ENCODE measurements at regions not wholly inside any gene's neighbourhood (a gene's known extent, or its start where the extent isn't known, plus 50 kb on each side); places are given as distances from the start of the nearest gene placed in this dataset.

DNA sequence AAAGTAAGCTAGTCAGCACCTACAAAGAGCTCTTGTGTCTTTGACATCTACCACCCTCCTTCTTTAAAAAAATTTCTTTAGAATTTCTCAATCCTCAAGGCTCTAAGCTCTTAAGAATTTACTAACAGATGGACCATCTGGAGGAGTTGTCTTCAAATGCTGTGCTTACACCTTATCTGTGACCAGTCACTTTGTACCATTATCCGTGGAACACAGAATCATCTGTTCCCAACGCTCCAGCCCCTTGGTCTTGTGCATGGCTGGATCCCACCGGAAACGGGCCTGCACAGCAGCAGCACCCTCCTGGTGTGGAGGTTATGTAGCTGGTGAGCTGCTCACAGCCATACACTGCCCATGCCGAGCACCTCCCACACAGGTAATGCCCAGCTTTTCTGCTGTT lies 89.0 kb downstream of the TBX19 start:
- TF ChIP-seq, protein P1, sequence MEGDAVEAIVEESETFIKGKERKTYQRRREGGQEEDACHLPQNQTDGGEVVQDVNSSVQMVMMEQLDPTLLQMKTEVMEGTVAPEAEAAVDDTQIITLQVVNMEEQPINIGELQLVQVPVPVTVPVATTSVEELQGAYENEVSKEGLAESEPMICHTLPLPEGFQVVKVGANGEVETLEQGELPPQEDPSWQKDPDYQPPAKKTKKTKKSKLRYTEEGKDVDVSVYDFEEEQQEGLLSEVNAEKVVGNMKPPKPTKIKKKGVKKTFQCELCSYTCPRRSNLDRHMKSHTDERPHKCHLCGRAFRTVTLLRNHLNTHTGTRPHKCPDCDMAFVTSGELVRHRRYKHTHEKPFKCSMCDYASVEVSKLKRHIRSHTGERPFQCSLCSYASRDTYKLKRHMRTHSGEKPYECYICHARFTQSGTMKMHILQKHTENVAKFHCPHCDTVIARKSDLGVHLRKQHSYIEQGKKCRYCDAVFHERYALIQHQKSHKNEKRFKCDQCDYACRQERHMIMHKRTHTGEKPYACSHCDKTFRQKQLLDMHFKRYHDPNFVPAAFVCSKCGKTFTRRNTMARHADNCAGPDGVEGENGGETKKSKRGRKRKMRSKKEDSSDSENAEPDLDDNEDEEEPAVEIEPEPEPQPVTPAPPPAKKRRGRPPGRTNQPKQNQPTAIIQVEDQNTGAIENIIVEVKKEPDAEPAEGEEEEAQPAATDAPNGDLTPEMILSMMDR (IDR thresholded peaks at IDR 0.05) = no peak
- TF ChIP-seq EP300 (IDR thresholded peaks at IDR 0.05) = no peak

All from tibial nerve (tissue), 4 donors.